ENCODE measurements at regions not wholly inside any gene's neighbourhood (a gene's known extent, or its start where the extent isn't known, plus 50 kb on each side); places are given as distances from the start of the nearest gene placed in this dataset.

GRCh38 chr1:59124166-59124565, 172.7 kb upstream of the FGGY start:
- no peaks in the 10 kb centered on the region for H3K36me3 ChIP-seq (ENCODE audit: control insufficient read depth in 2 of 4, insufficient read depth in 4 of 4, low read length in 3 of 4)
- H3K4ac ChIP-seq (replicated peaks; ENCODE audit: insufficient read length, low read depth, low read length) = no peak overlapping the region
- no peak overlapping the region for H3K4me3 ChIP-seq (ENCODE audit: extremely low read depth in 1 of 4, insufficient read depth in 2 of 4, low read depth in 3 of 4, low read length in 4 of 4)
- no peaks in the 10 kb centered on the region for H4K20me1 ChIP-seq (replicated peaks in 1 of 2; ENCODE audit: control insufficient read depth in 1 of 2, insufficient read depth in 2 of 2, low read length in 2 of 2)
- no peaks in the 10 kb centered on the region for H3K9me3 ChIP-seq (ENCODE audit: insufficient read depth in 2 of 2, low read depth in 1 of 2, low read length in 1 of 2)
- H2BK15ac ChIP-seq (ENCODE audit: low read length) = no peak overlapping the region
- H3K79me2 ChIP-seq (ENCODE audit: control insufficient read depth in 1 of 2, insufficient read depth in 2 of 2, low read length in 2 of 2) = no peaks in the 10 kb centered on the region
- no peak overlapping the region for H3K56ac ChIP-seq (replicated peaks; ENCODE audit: insufficient read length, low read depth, low read length)
- no peak overlapping the region for H2AFZ ChIP-seq (ENCODE audit: low read length)
- H2BK5ac ChIP-seq (ENCODE audit: low read depth, low read length) = no peak overlapping the region
- H3K18ac ChIP-seq (ENCODE audit: extremely low read depth, low read length) = no peak overlapping the region
- no peak overlapping the region for H4K5ac ChIP-seq (ENCODE audit: insufficient read length, low read depth, low read length)
- H2BK120ac ChIP-seq (replicated peaks; ENCODE audit: low read depth, low read length) = no peak overlapping the region
- 95% methylated on average over 2 of the region's 2 CpGs; no CpG with 5 or more reads in 1 of the 2 experiments for WGBS, 2 experiments (ENCODE audit: extremely low coverage in 1 of 2, insufficient coverage in 1 of 2, insufficient read length in 1 of 2, insufficient replicate concordance in 2 of 2, low coverage in 1 of 2, low lambda C conversion rate in 2 of 2, missing lambda C conversion rate in 1 of 2)
- no peak overlapping the region for H3K27ac ChIP-seq (ENCODE audit: low read depth, low read length)
- no peaks in the 10 kb centered on the region for H3K79me1 ChIP-seq (ENCODE audit: low read depth, low read length)
- H3K27me3 ChIP-seq (replicated peaks in 1 of 4; ENCODE audit: control insufficient read depth in 3 of 4, extremely low read depth in 1 of 4, insufficient read depth in 3 of 4, low read length in 3 of 4) = no peaks in the 10 kb centered on the region
- H3K14ac ChIP-seq (ENCODE audit: insufficient read length) = no peak overlapping the region
- POLR2A ChIA-PET (ENCODE audit: partially characterized antibody) = no interaction called here
- H4K91ac ChIP-seq (replicated peaks; ENCODE audit: insufficient read length, low read length) = no peak overlapping the region
- H3K23me2 ChIP-seq (ENCODE audit: low read depth, low read length) = no peaks in the 10 kb centered on the region
- no peak overlapping the region for H2AK5ac ChIP-seq (ENCODE audit: low read depth, low read length)
- DNase-seq (ENCODE audit: low read depth in 1 of 2, low spot score in 2 of 2) (no peak), FAIRE-seq (no peak)
- no peak overlapping the region for H2BK20ac ChIP-seq (ENCODE audit: low read length)
- no peak overlapping the region for H3K23ac ChIP-seq (ENCODE audit: insufficient read length)
- H3K4me1 ChIP-seq (replicated peaks in 1 of 4; ENCODE audit: control insufficient read depth in 3 of 4, insufficient read depth in 4 of 4, low read length in 3 of 4) = peaks cover 0 to 5% (median 3%) of the 10 kb centered on the region in 4 experiments; a peak in 4 of 7 replicates
- H3K9ac ChIP-seq (replicated peaks in 1 of 4; ENCODE audit: extremely low read depth in 1 of 4, low read depth in 3 of 4, low read length in 3 of 4) = no peak overlapping the region
- no peak overlapping the region for H4K8ac ChIP-seq (ENCODE audit: extremely low read depth, insufficient read depth, low read length)
- CTCF ChIA-PET (ENCODE audit: partially characterized antibody) = interaction anchor here (1.0 kb wide), 2 partner anchors 13 to 77 kb away, joined by 3 to 4 read pairs; no protein-coding TSS in a partner anchor
- no peak overlapping the region for H2BK12ac ChIP-seq (ENCODE audit: low read depth, low read length)
- no peak overlapping the region for H3K4me2 ChIP-seq (ENCODE audit: insufficient read depth in 1 of 2, low read depth in 2 of 2, low read length in 2 of 2)
- TF ChIP-seq GTF2F1 (IDR thresholded peaks at IDR 0.05; ENCODE audit: borderline replicate concordance, low read depth, low read length) = no peak

All from H1 (cell line).